ENCODE measurements at regions not wholly inside any gene's neighbourhood (a gene's known extent, or its start where the extent isn't known, plus 50 kb on each side); places are given as distances from the start of the nearest gene placed in this dataset.

GRCh38 chr5:89520771-89521170 lies 637.8 kb upstream of the MEF2C start:
- no peak for DNase-seq

- DNase-seq: no peak
Measured at GRCh38 chr5:89513299-89514044, 630.5 kb upstream of the MEF2C start.

GRCh38 chr5:89504051-89504450 lies 621.1 kb upstream of the MEF2C start:
- DNase-seq: no peak

- no peak for DNase-seq
Measured at GRCh38 chr5:89499787-89500186, 616.8 kb upstream of the MEF2C start.

- DNase-seq: no peak
Measured at GRCh38 chr5:89498699-89499098, 615.7 kb upstream of the MEF2C start.

- DNase-seq: no peak
Measured at GRCh38 chr5:89493414-89493813, 610.4 kb upstream of the MEF2C start.

GRCh38 chr5:89484962-89485361 lies 602.0 kb upstream of the MEF2C start:
- DNase-seq: no peak

- no peak for DNase-seq
Measured at GRCh38 chr5:89480406-89481007, 597.5 kb upstream of the MEF2C start.

- no peak for DNase-seq
Measured at GRCh38 chr5:89478851-89479250, 595.9 kb upstream of the MEF2C start.

- no peak for DNase-seq
Measured at GRCh38 chr5:89473196-89473595, 590.2 kb upstream of the MEF2C start.

- no peak for DNase-seq
Measured at GRCh38 chr5:89471541-89471940, 588.6 kb upstream of the MEF2C start.

GRCh38 chr5:89471115-89471514 lies 588.1 kb upstream of the MEF2C start:
- no peak for DNase-seq

- DNase-seq: no peak
Measured at GRCh38 chr5:89470658-89471057, 587.7 kb upstream of the MEF2C start.

GRCh38 chr5:89458332-89458656 lies 575.3 kb upstream of the MEF2C start:
- DNase-seq: no peak

- no peak for DNase-seq
Measured at GRCh38 chr5:89457411-89458331, 574.7 kb upstream of the MEF2C start.

GRCh38 chr5:89452081-89452480 lies 569.1 kb upstream of the MEF2C start:
- DNase-seq: no peak

- DNase-seq: no peak
Measured at GRCh38 chr5:89451263-89451662, 568.3 kb upstream of the MEF2C start.

- DNase-seq: no peak
Measured at GRCh38 chr5:89450149-89450538, 567.2 kb upstream of the MEF2C start.

GRCh38 chr5:89449392-89450148 lies 566.6 kb upstream of the MEF2C start:
- no peak for DNase-seq

GRCh38 chr5:89447027-89447426 lies 564.0 kb upstream of the MEF2C start:
- no peak for DNase-seq

GRCh38 chr5:89445106-89445745 lies 562.2 kb upstream of the MEF2C start:
- DNase-seq: no peak

- DNase-seq: no peak
Measured at GRCh38 chr5:89444088-89444487, 561.1 kb upstream of the MEF2C start.

- DNase-seq: no peak
Measured at GRCh38 chr5:89443508-89443907, 560.5 kb upstream of the MEF2C start.

All from CD4-positive, alpha-beta T cell treated with Interleukin-12 subunit alpha and Interleukin-12 subunit beta, for 1 hour (primary cell).